ENCODE measurements at regions not wholly inside any gene's neighbourhood (a gene's known extent, or its start where the extent isn't known, plus 50 kb on each side); places are given as distances from the start of the nearest gene placed in this dataset.
A peak's percentile ranks its signal among the peaks of the same experiment; 100 is the strongest.
"Not testable (repeated sequence)": the region's sequence is repeated elsewhere in the genome, so short reads cannot be mapped to it uniquely, and the experiment has no call there.

- peak; percentile 56 to 68 (median 67) for DNase-seq
Measured at GRCh38 chr1:221478050-221478949, 263.6 kb downstream of the DUSP10 start.

GRCh38 chr1:221487781-221488524 lies 253.9 kb downstream of the DUSP10 start:
- no peak for DNase-seq

GRCh38 chr1:221488550-221488949 lies 253.3 kb downstream of the DUSP10 start:
- no peak for DNase-seq

- no peak for DNase-seq
Measured at GRCh38 chr1:221494670-221495069, 247.2 kb downstream of the DUSP10 start.

- no peak for DNase-seq
Measured at GRCh38 chr1:221497046-221497445, 244.8 kb downstream of the DUSP10 start.

- DNase-seq: no peak
Measured at GRCh38 chr1:221503268-221503667, 238.6 kb downstream of the DUSP10 start.

GRCh38 chr1:221509575-221510355 lies 232.1 kb downstream of the DUSP10 start:
- no peak for DNase-seq

- DNase-seq: no peak
Measured at GRCh38 chr1:221510793-221511503, 230.9 kb downstream of the DUSP10 start.

- DNase-seq: no peak
Measured at GRCh38 chr1:221511797-221512196, 230.1 kb downstream of the DUSP10 start.

- peak; percentile 16 to 42 (median 41) for DNase-seq
Measured at GRCh38 chr1:221514806-221515205, 227.1 kb downstream of the DUSP10 start.

- no peak for DNase-seq
Measured at GRCh38 chr1:221515496-221515895, 226.4 kb downstream of the DUSP10 start.

- peak; percentile 34 to 76 (median 54) for DNase-seq
Measured at GRCh38 chr1:221517961-221518360, 223.9 kb downstream of the DUSP10 start.

- DNase-seq: no peak
Measured at GRCh38 chr1:221520250-221520649, 221.6 kb downstream of the DUSP10 start.

GRCh38 chr1:221521686-221522085 lies 220.2 kb downstream of the DUSP10 start:
- DNase-seq: no peak

GRCh38 chr1:221522529-221522940 lies 219.4 kb downstream of the DUSP10 start:
- DNase-seq: peak in 2 of 3 donors; percentile 4 to 21

GRCh38 chr1:221525749-221526148 lies 216.1 kb downstream of the DUSP10 start:
- no peak for DNase-seq

- no peak for DNase-seq
Measured at GRCh38 chr1:221527302-221527701, 214.6 kb downstream of the DUSP10 start.

- no peak for DNase-seq
Measured at GRCh38 chr1:221527886-221528624, 213.8 kb downstream of the DUSP10 start.

GRCh38 chr1:221530159-221530558 lies 211.7 kb downstream of the DUSP10 start:
- not testable (repeated sequence) for DNase-seq

GRCh38 chr1:221530791-221531190 lies 211.1 kb downstream of the DUSP10 start:
- DNase-seq: no peak

- DNase-seq: no peak
Measured at GRCh38 chr1:221532071-221532773, 209.7 kb downstream of the DUSP10 start.

Measured in suppressor macrophage treated with lipopolysaccharide for 1 hour (primary cell).